GM23338 (cell line): ENCODE measurements at regions not wholly inside any gene's neighbourhood (a gene's known extent, or its start where the extent isn't known, plus 50 kb on each side); places are given as distances from the start of the nearest gene placed in this dataset.

Experiments used
- ATAC-seq: fragments of 200-7000 bp; cut with Tn5 transposase; 3 replicates; pipeline ENCODE4 v1.9.1; 2020
- DNase-seq: peaks from one replicate; pipeline ENCODE4 v3.0.0-alpha.2; 2015; ENCODE audit warnings: low spot score
- H2AFZ ChIP-seq: fragments of 200-600 bp; sonication (generic); 2 replicates; pipeline ENCODE4 v1.8.0; 2016; ENCODE audit warnings: antibody characterized with exemption, mild to moderate bottlenecking, moderate library complexity
- H3F3A ChIP-seq: fragments of 200-600 bp; sonication (generic); replicated peaks from 2 replicates; pipeline ENCODE4 v1.8.0; 2017; ENCODE audit warnings: antibody characterized with exemption, mixed run types, low read depth
- H3K27ac ChIP-seq: fragments of 200-600 bp; sonication (generic); 2 replicates; pipeline ENCODE4 v1.6.1; 2016; ENCODE audit warnings: low read depth
- H3K27me3 ChIP-seq: fragments of 200-600 bp; sonication (generic); 2 replicates; pipeline ENCODE4 v1.8.0; 2016; ENCODE audit warnings: mild to moderate bottlenecking, mixed run types, moderate library complexity; ENCODE audit not compliant: insufficient read depth
- H3K36me3 ChIP-seq: fragments of 200-600 bp; sonication (generic); 2 replicates; pipeline ENCODE4 v1.8.0; 2016; ENCODE audit warnings: mild to moderate bottlenecking; ENCODE audit not compliant: insufficient read depth
- H3K4me1 ChIP-seq: fragments of 200-600 bp; sonication (generic); 2 replicates; pipeline ENCODE4 v1.8.0; 2016; ENCODE audit warnings: mild to moderate bottlenecking, moderate library complexity; ENCODE audit not compliant: insufficient read depth
- H3K4me2 ChIP-seq: fragments of 200-600 bp; sonication (generic); 2 replicates; pipeline ENCODE4 v1.7.1; 2017; ENCODE audit warnings: mixed run types
- H3K4me3 ChIP-seq: fragments of 200-600 bp; sonication (generic); 2 replicates; pipeline ENCODE4 v1.6.1; 2016; ENCODE audit warnings: mixed run types
- H3K79me2 ChIP-seq: fragments of 200-600 bp; sonication (generic); replicated peaks from 2 replicates; pipeline ENCODE4 v1.8.0; 2017; ENCODE audit warnings: mild to moderate bottlenecking; ENCODE audit not compliant: insufficient read depth
- H3K9me2 ChIP-seq: fragments of 200-600 bp; sonication (generic); 2 replicates; pipeline ENCODE4 v1.8.0; 2017; ENCODE audit not compliant: insufficient read depth
- H4K20me1 ChIP-seq: fragments of 200-600 bp; sonication (generic); replicated peaks from 2 replicates; pipeline ENCODE4 v1.8.0; 2017; ENCODE audit warnings: mild to moderate bottlenecking; ENCODE audit not compliant: insufficient read depth
- H3K27ac Mint-ChIP-seq: 2 replicates; pipeline ENCODE4 v1.8.0; 2020; ENCODE audit warnings: inconsistent platforms, mild to moderate bottlenecking, moderate library complexity, mixed read lengths
- H3K27me3 Mint-ChIP-seq: 3 replicates; pipeline ENCODE4 v1.8.0; 2022; ENCODE audit warnings: low read depth, mild to moderate bottlenecking, moderate library complexity, mixed read lengths, inconsistent platforms; ENCODE audit not compliant: insufficient read depth, poor library complexity
- H3K36me3 Mint-ChIP-seq: 3 replicates; pipeline ENCODE4 v1.8.0; 2021; ENCODE audit warnings: low read depth, mild to moderate bottlenecking, inconsistent platforms, moderate library complexity, mixed read lengths
- H3K4me1 Mint-ChIP-seq: 3 replicates; pipeline ENCODE4 v1.8.0; 2020; ENCODE audit warnings: mild to moderate bottlenecking, inconsistent platforms, mixed read lengths
- H3K4me3 Mint-ChIP-seq: 3 replicates; pipeline ENCODE4 v1.8.0; 2021; ENCODE audit warnings: moderate library complexity, mild to moderate bottlenecking, inconsistent platforms, mixed read lengths
- H3K9me3 Mint-ChIP-seq: 3 replicates; pipeline ENCODE4 v1.8.0; 2020; ENCODE audit warnings: moderate library complexity, mild to moderate bottlenecking, inconsistent platforms, mixed read lengths
- CREB1 ChIP-seq: fragments of 250-450 bp; sonication (Bioruptor Pico); IDR thresholded peaks from 2 replicates; pipeline ENCODE4 v1.5.0; 2020; ENCODE audit warnings: low read depth, mild to moderate bottlenecking, moderate library complexity
- CTCF ChIP-seq, 2 experiments: fragments of 200-600 bp in 1 of 2; sonication (generic) in 1 of 2; conservative IDR thresholded peaks; 2 replicates each; pipeline versions ENCODE4 v1.5.1 to v1.6.1; 2016 to 2017; ENCODE audit warnings: antibody characterized with exemption in 2 of 2, low read depth in 2 of 2, mild to moderate bottlenecking in 2 of 2, moderate library complexity in 1 of 2
- EZH2 ChIP-seq: fragments of 200-600 bp; sonication (generic); IDR thresholded peaks from one replicate; pipeline ENCODE4 v1.8.0; 2017; ENCODE audit warnings: antibody characterized with exemption, mild to moderate bottlenecking, low read depth; ENCODE audit not compliant: unreplicated experiment
- EZH2phosphoT487 ChIP-seq: fragments of 200-600 bp; sonication (generic); IDR thresholded peaks from one replicate; pipeline ENCODE4 v1.8.1; 2018; ENCODE audit warnings: antibody characterized with exemption; ENCODE audit not compliant: unreplicated experiment
- NANOG ChIP-seq: IDR thresholded peaks from 2 replicates; pipeline ENCODE4 v1.6.1; 2016; ENCODE audit warnings: antibody characterized with exemption, borderline replicate concordance
- POLR2AphosphoS5 ChIP-seq: IDR thresholded peaks from 2 replicates; pipeline ENCODE4 v1.6.1; 2016; ENCODE audit warnings: antibody characterized with exemption, low read depth
- REST ChIP-seq: IDR thresholded peaks from one replicate; pipeline ENCODE4 v1.6.1; 2018; ENCODE audit warnings: antibody characterized with exemption; ENCODE audit not compliant: unreplicated experiment
- STAT1 ChIP-seq: IDR thresholded peaks from one replicate; pipeline ENCODE4 v1.6.1; 2016; ENCODE audit warnings: antibody characterized with exemption; ENCODE audit not compliant: unreplicated experiment
- ZNF114 ChIP-seq: fragments of 250-450 bp; sonication (Bioruptor Pico); IDR thresholded peaks from 2 replicates; pipeline ENCODE4 v1.5.0; 2020; ENCODE audit warnings: mild to moderate bottlenecking, moderate library complexity
- ZNF462 ChIP-seq: fragments of 250-450 bp; sonication (Bioruptor Pico); IDR thresholded peaks from 2 replicates; pipeline ENCODE4 v1.5.0; 2020; ENCODE audit warnings: mild to moderate bottlenecking, moderate library complexity

- no peak for TF ChIP-seq ZNF462
Measured at GRCh38 chr4:129369361-129370010, 273.5 kb downstream of the C4orf33 start (continued).

GRCh38 chr4:129371065-129371464 is 275.1 kb downstream of the C4orf33 start:
- Histone ChIP-seq H3K4me3 (no peak overlapping the region), H3F3A (no peaks in the 10 kb centered on the region), H3K4me1 (no peaks in the 10 kb centered on the region), H2AFZ (no peak overlapping the region), H4K20me1 (no peaks in the 10 kb centered on the region), H3K4me2 (no peak overlapping the region), H3K36me3 (no peaks in the 10 kb centered on the region), H3K27ac (no peak overlapping the region), H3K9me2 (no peaks in the 10 kb centered on the region), H3K27me3 (no peaks in the 10 kb centered on the region), H3K79me2 (no peaks in the 10 kb centered on the region)
- DNase-seq: no peak
- Mint-ChIP-seq H3K36me3 (0 out of 3 replicates have a peak, but pooled peaks cover 3% of the 10 kb centered on the region), H3K27ac (no peak overlapping the region), H3K4me1 (no peaks in the 10 kb centered on the region), H3K4me3 (no peak overlapping the region), H3K9me3 (no peaks in the 10 kb centered on the region; the same call in 2 of the 3 replicates), H3K27me3 (peaks cover 1% of the 10 kb centered on the region)
- no peak for ATAC-seq
- TF ChIP-seq EZH2: no peak
- no peak for TF ChIP-seq CREB1
- no peak for TF ChIP-seq REST
- TF ChIP-seq NANOG: no peak
- TF ChIP-seq CTCF (conservative IDR thresholded peaks at IDR 0.05; ENCODE audit: low read depth in 2 of 2): no peak
- TF ChIP-seq EZH2phosphoT487: no peak
- no peak for TF ChIP-seq POLR2AphosphoS5
- no peak for TF ChIP-seq STAT1
- no peak for TF ChIP-seq ZNF114 (CRISPR knock-in tag)
